NCI-H2081 (cell line): ENCODE measurements at regions not wholly inside any gene's neighbourhood (a gene's known extent, or its start where the extent isn't known, plus 50 kb on each side); places are given as distances from the start of the nearest gene placed in this dataset.
"Not testable (repeated sequence)": the region's sequence is repeated elsewhere in the genome, so short reads cannot be mapped to it uniquely, and the experiment has no call there.

Experiments
- DNase-seq, 2 experiments: peaks; one replicate each; lab custom pipeline; 2025; lab: John Stamatoyannopoulos, UW

- no peak for DNase-seq
Measured at GRCh38 chr10:108956149-108956548, 967.2 kb downstream of the XPNPEP1 start.

GRCh38 chr10:108920029-108920428 lies 1003.3 kb downstream of the XPNPEP1 start:
- DNase-seq, result not testable (repeated sequence)

- DNase-seq, result no peak
Measured at GRCh38 chr10:108913300-108913699, 1010.0 kb downstream of the XPNPEP1 start.

GRCh38 chr10:108911814-108912541 lies 1011.3 kb downstream of the XPNPEP1 start:
- DNase-seq, result no peak

GRCh38 chr10:108908096-108908495 lies 1015.2 kb downstream of the XPNPEP1 start:
- DNase-seq, result no peak

GRCh38 chr10:108905821-108906220 lies 1017.5 kb downstream of the XPNPEP1 start:
- DNase-seq, result no peak

- no peak for DNase-seq
Measured at GRCh38 chr10:108905171-108905570, 1018.1 kb downstream of the XPNPEP1 start.

- no peak for DNase-seq
Measured at GRCh38 chr10:108904163-108904838, 1019.0 kb downstream of the XPNPEP1 start.

- no peak for DNase-seq
Measured at GRCh38 chr10:108902619-108903285, 1020.6 kb downstream of the XPNPEP1 start.

GRCh38 chr10:108901781-108902618 lies 1021.3 kb downstream of the XPNPEP1 start:
- DNase-seq, result no peak

- DNase-seq, result no peak
Measured at GRCh38 chr10:108899670-108900069, 1023.6 kb downstream of the XPNPEP1 start.

- no peak for DNase-seq
Measured at GRCh38 chr10:108894402-108895301, 1028.7 kb downstream of the XPNPEP1 start.

- no peak for DNase-seq
Measured at GRCh38 chr10:108877095-108877561, 1046.2 kb downstream of the XPNPEP1 start.

GRCh38 chr10:108872854-108873253 lies 1050.5 kb downstream of the XPNPEP1 start:
- DNase-seq, result no peak

GRCh38 chr10:108868881-108869280 lies 1054.4 kb downstream of the XPNPEP1 start:
- no peak for DNase-seq

GRCh38 chr10:108862676-108863350 lies 1060.5 kb downstream of the XPNPEP1 start:
- no peak for DNase-seq

GRCh38 chr10:108861181-108861754 lies 1062.0 kb downstream of the XPNPEP1 start:
- no peak for DNase-seq

- no peak for DNase-seq
Measured at GRCh38 chr10:108852211-108852610, 1071.1 kb downstream of the XPNPEP1 start.

GRCh38 chr10:108850138-108850854 lies 1073.0 kb downstream of the XPNPEP1 start:
- DNase-seq, result no peak
